ENCODE measurements at regions not wholly inside any gene's neighbourhood (a gene's known extent, or its start where the extent isn't known, plus 50 kb on each side); places are given as distances from the start of the nearest gene placed in this dataset.
"Not testable (repeated sequence)": the region's sequence is repeated elsewhere in the genome, so short reads cannot be mapped to it uniquely, and the experiment has no call there.

- H4K20me1 ChIP-seq (ENCODE audit: insufficient read depth) = peaks cover 4% of the 10 kb centered on the region; the same call in 1 of the 2 replicates
- no peak overlapping the region for H2AFZ ChIP-seq
- POLR2A ChIA-PET (ENCODE audit: unreplicated experiment) = no interaction called here
- BruUV-seq (replicated peaks) = no TSS peak
- peaks cover 75% of the 10 kb centered on the region for H3K27me3 ChIP-seq (ENCODE audit: insufficient read depth, low read depth)
- H3K4me3 ChIP-seq = no peak overlapping the region
- no peak for DNase-seq
- H3K36me3 ChIP-seq (ENCODE audit: low read depth) = no peaks in the 10 kb centered on the region
- CTCF ChIA-PET = interaction anchor here (0.6 kb wide), 2 partner anchors 736 to 776 kb away, joined by 5 read pairs; no protein-coding TSS in a partner anchor
- H3K79me2 ChIP-seq (ENCODE audit: low read depth) = no peaks in the 10 kb centered on the region
- intact Hi-C loops (cut with micrococcal nuclease; ENCODE audit: unreplicated experiment) = loop anchor here (10.0 kb wide), 1 partner anchor 1203 kb away; the partner anchor contains the start of gene EXOC3
- no peak overlapping the region for H3K27ac ChIP-seq
- TF ChIP-seq EZH2 (IDR thresholded peaks at IDR 0.05; ENCODE audit: low read depth) = no peak
- no peak for TF ChIP-seq CTCF (conservative IDR thresholded peaks at IDR 0.05)
- no peaks in the 10 kb centered on the region for H3F3A ChIP-seq (ENCODE audit: insufficient read depth, low read depth)
- H3K9me3 ChIP-seq (ENCODE audit: insufficient read depth, low read depth) = no peaks in the 10 kb centered on the region
- no peak overlapping the region for H3K4me2 ChIP-seq
- H3K9me2 ChIP-seq (ENCODE audit: insufficient read depth) = no peaks in the 10 kb centered on the region
- no peaks in the 10 kb centered on the region for H3K4me1 ChIP-seq (replicated peaks; ENCODE audit: insufficient read depth)
Observed at GRCh38 chr5:1647580-1647979, 123.8 kb upstream of the LPCAT1 start.

GRCh38 chr5:1644810-1645571 is 121.2 kb upstream of the LPCAT1 start:
- Histone ChIP-seq H4K20me1 (ENCODE audit: insufficient read depth) (peaks cover 4% of the 10 kb centered on the region; the same call in 1 of the 2 replicates), H3K27ac (no peak overlapping the region), H3K4me2 (no peak overlapping the region), H3K79me2 (ENCODE audit: low read depth) (no peaks in the 10 kb centered on the region), H3K27me3 (ENCODE audit: insufficient read depth, low read depth) (peaks cover 81% of the 10 kb centered on the region), H3K9me3 (ENCODE audit: insufficient read depth, low read depth) (no peaks in the 10 kb centered on the region), H2AFZ (no peak overlapping the region), H3K9me2 (ENCODE audit: insufficient read depth) (no peaks in the 10 kb centered on the region), H3K4me3 (no peak overlapping the region), H3F3A (ENCODE audit: insufficient read depth, low read depth) (no peaks in the 10 kb centered on the region), H3K36me3 (ENCODE audit: low read depth) (no peaks in the 10 kb centered on the region), H3K4me1 (replicated peaks; ENCODE audit: insufficient read depth) (no peaks in the 10 kb centered on the region)
- peak; percentile 57 to 86 for DNase-seq
- CTCF ChIA-PET = interaction anchor here (0.5 to 1.5 kb wide), 10 partner anchors 11 to 660 kb away, joined by 3 to 8 read pairs (median 4); no protein-coding TSS in a partner anchor
- TF ChIP-seq EZH2 (IDR thresholded peaks at IDR 0.05; ENCODE audit: low read depth) (no peak), CTCF (conservative IDR thresholded peaks at IDR 0.05) (peak; percentile 91)
- POLR2A ChIA-PET (ENCODE audit: unreplicated experiment) = no interaction called here
- intact Hi-C loops (cut with micrococcal nuclease; ENCODE audit: unreplicated experiment) = loop anchor here (1.0 to 10.0 kb wide), 5 partner anchors 258 to 1200 kb away; partner anchors contain the start of gene EXOC3
- BruUV-seq (replicated peaks) = no TSS peak

GRCh38 chr5:1644393-1644809 is 120.6 kb upstream of the LPCAT1 start:
- H3K4me3 ChIP-seq; H2AFZ ChIP-seq; H4K20me1 ChIP-seq (ENCODE audit: insufficient read depth); DNase-seq; H3K9me2 ChIP-seq (ENCODE audit: insufficient read depth); H3F3A ChIP-seq (ENCODE audit: insufficient read depth, low read depth); H3K36me3 ChIP-seq (ENCODE audit: low read depth); H3K9me3 ChIP-seq (ENCODE audit: insufficient read depth, low read depth); H3K4me2 ChIP-seq; POLR2A ChIA-PET (ENCODE audit: unreplicated experiment); H3K79me2 ChIP-seq (ENCODE audit: low read depth); H3K27ac ChIP-seq; H3K4me1 ChIP-seq (replicated peaks; ENCODE audit: insufficient read depth); BruUV-seq (replicated peaks): not testable (repeated sequence)
- peaks cover 82% of the 10 kb centered on the region for H3K27me3 ChIP-seq (ENCODE audit: insufficient read depth, low read depth)
- intact Hi-C loops (cut with micrococcal nuclease; ENCODE audit: unreplicated experiment) = loop anchor here (2.0 to 10.0 kb wide), 3 partner anchors 257 to 1200 kb away; partner anchors contain the start of gene EXOC3
- CTCF ChIA-PET = interaction anchor here (0.6 to 1.5 kb wide), 8 partner anchors 10 to 477 kb away, joined by 3 to 8 read pairs (median 4); no protein-coding TSS in a partner anchor

Data from PC-9 (cell line).